GM19239 (cell line): ENCODE measurements at regions not wholly inside any gene's neighbourhood (a gene's known extent, or its start where the extent isn't known, plus 50 kb on each side); places are given as distances from the start of the nearest gene placed in this dataset.
A peak's percentile ranks its signal among the peaks of the same experiment; 100 is the strongest.
"Not testable (repeated sequence)": the region's sequence is repeated elsewhere in the genome, so short reads cannot be mapped to it uniquely, and the experiment has no call there.

Experiments used
- DNase-seq: peaks from one replicate; pipeline ENCODE4 v3.0.0; 2011; ENCODE audit warnings: low spot score; ENCODE audit not compliant: insufficient read length
- FAIRE-seq: peaks from 2 replicates; lab custom pipeline; 2011; peaks lifted over from hg19 to GRCh38; lab: Jason Lieb, UNC

GRCh38 chr7:15068324-15068723 lies 165.8 kb upstream of the DGKB start:
- FAIRE-seq (no peak), DNase-seq (no peak)

GRCh38 chr7:15057272-15057671 lies 154.7 kb upstream of the DGKB start:
- no peak for DNase-seq
- no peak for FAIRE-seq

- not testable (repeated sequence) for FAIRE-seq, DNase-seq
Measured at GRCh38 chr7:15054304-15054703, 151.8 kb upstream of the DGKB start.

GRCh38 chr7:15049157-15049556 lies 146.6 kb upstream of the DGKB start:
- no peak for FAIRE-seq
- DNase-seq = no peak

- FAIRE-seq = no peak
- DNase-seq = no peak
Measured at GRCh38 chr7:15046861-15047260, 144.3 kb upstream of the DGKB start.

- FAIRE-seq (no peak), DNase-seq (no peak)
Measured at GRCh38 chr7:15043931-15044330, 141.4 kb upstream of the DGKB start.

GRCh38 chr7:15042285-15043065 lies 139.9 kb upstream of the DGKB start:
- no peak for FAIRE-seq

GRCh38 chr7:15041226-15041625 lies 138.7 kb upstream of the DGKB start:
- DNase-seq (no peak), FAIRE-seq (no peak)

More at GRCh38 chr7:15042285-15043065, 139.9 kb upstream of the DGKB start:
- no peak for DNase-seq

GRCh38 chr7:15035814-15036213 lies 133.3 kb upstream of the DGKB start:
- DNase-seq (no peak), FAIRE-seq (no peak)

GRCh38 chr7:15033039-15033438 lies 130.5 kb upstream of the DGKB start:
- FAIRE-seq = no peak
- DNase-seq = no peak

- FAIRE-seq (no peak), DNase-seq (no peak)
Measured at GRCh38 chr7:15018981-15019380, 116.4 kb upstream of the DGKB start.

- no peak for FAIRE-seq
- DNase-seq = no peak
Measured at GRCh38 chr7:15016766-15017165, 114.2 kb upstream of the DGKB start.

- FAIRE-seq = no peak
Measured at GRCh38 chr7:15016315-15016667, 113.7 kb upstream of the DGKB start.

GRCh38 chr7:15015545-15016314 lies 113.2 kb upstream of the DGKB start:
- FAIRE-seq (peak; percentile 72), DNase-seq (peak; percentile 9)

More at GRCh38 chr7:15016315-15016667, 113.7 kb upstream of the DGKB start:
- DNase-seq = no peak

- FAIRE-seq = no peak
- no peak for DNase-seq
Measured at GRCh38 chr7:15012135-15012534, 109.6 kb upstream of the DGKB start.

GRCh38 chr7:15011289-15011688 lies 108.7 kb upstream of the DGKB start:
- FAIRE-seq = no peak

GRCh38 chr7:15007507-15007906 lies 105.0 kb upstream of the DGKB start:
- no peak for DNase-seq
- FAIRE-seq = no peak

More at GRCh38 chr7:15011289-15011688, 108.7 kb upstream of the DGKB start:
- DNase-seq = no peak

- FAIRE-seq = no peak
- no peak for DNase-seq
Measured at GRCh38 chr7:15005672-15006071, 103.1 kb upstream of the DGKB start.

GRCh38 chr7:15000157-15000556 lies 97.6 kb upstream of the DGKB start:
- DNase-seq (no peak), FAIRE-seq (no peak)

- FAIRE-seq (no peak), DNase-seq (no peak)
Measured at GRCh38 chr7:14999331-14999730, 96.8 kb upstream of the DGKB start.

GRCh38 chr7:14995774-14996173 lies 93.2 kb upstream of the DGKB start:
- FAIRE-seq = no peak
- no peak for DNase-seq
